ENCODE measurements at regions not wholly inside any gene's neighbourhood (a gene's known extent, or its start where the extent isn't known, plus 50 kb on each side); places are given as distances from the start of the nearest gene placed in this dataset.

- Mint-ChIP-seq H3K9me3 (peaks cover 0 to 10% (median 5%) of the 10 kb centered on the region in 9 donors), H3K4me1 (peaks cover 1 to 9% (median 4%) of the 10 kb centered on the region in 4 donors), H3K36me3 (peaks cover 0 to 4% (median 0%) of the 10 kb centered on the region in 3 donors), H3K27me3 (peaks cover 11 to 47% (median 23%) of the 10 kb centered on the region in 5 donors), H3K27ac (no peak overlapping the region), H3K4me3 (peak overlapping the region in 1 of 10 donors; percentile 30)
- no peak for DNase-seq
- ATAC-seq = peak in 1 of 2 donors; percentile 23
- POLR2A ChIA-PET = interaction anchor here (0.7 kb wide), 1 partner anchor 38 kb away, joined by 3 read pairs; no protein-coding TSS in a partner anchor
Measured at GRCh38 chr13:34156841-34157365, 339.0 kb downstream of the RFC3 start.

GRCh38 chr13:34159946-34160345 lies 342.0 kb downstream of the RFC3 start:
- peaks cover 0 to 10% (median 5%) of the 10 kb centered on the region in 9 donors for H3K9me3 Mint-ChIP-seq
- peaks cover 11 to 36% (median 23%) of the 10 kb centered on the region in 5 donors for H3K27me3 Mint-ChIP-seq
- H3K27ac Mint-ChIP-seq = no peak overlapping the region
- H3K36me3 Mint-ChIP-seq = peaks cover 0 to 4% (median 0%) of the 10 kb centered on the region in 3 donors
- H3K4me1 Mint-ChIP-seq = peaks cover 1 to 9% (median 4%) of the 10 kb centered on the region in 4 donors
- ATAC-seq = no peak
- no peak for DNase-seq
- POLR2A ChIA-PET = no interaction called here
- no peak overlapping the region for H3K4me3 Mint-ChIP-seq

DNA sequence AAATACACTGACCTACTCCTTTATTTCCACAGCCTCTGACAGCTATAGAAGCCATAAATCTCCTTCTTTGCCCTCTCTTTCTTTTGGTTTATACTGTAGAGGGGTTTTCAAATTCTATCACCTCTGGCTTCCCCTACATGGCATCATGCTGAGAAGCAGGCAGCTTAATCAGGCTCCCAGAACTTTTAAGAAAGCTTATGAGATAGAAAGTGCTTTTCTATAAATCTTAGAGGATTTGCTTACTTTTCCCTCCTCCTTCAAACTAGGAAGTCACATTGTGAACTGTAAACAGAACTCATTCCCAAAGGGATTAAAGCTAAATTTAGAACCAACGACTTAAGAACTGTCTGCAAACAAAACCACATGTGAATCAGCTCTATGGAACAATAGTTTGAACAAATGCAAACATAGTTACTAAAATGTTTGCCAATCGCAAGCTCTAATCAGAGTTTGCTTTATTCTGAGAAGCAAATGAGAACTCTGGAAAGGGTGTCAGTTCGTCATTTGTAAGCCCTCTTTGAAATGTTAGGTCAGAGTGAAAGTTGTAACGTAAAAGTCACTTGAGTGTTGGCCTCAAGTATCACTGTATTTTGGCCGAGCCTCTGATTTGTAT lies 344.1 kb downstream of the RFC3 start:
- no peak for ATAC-seq
- H3K27ac Mint-ChIP-seq = no peak overlapping the region
- H3K4me1 Mint-ChIP-seq = peaks cover 0 to 5% (median 2%) of the 10 kb centered on the region in 4 donors
- H3K27me3 Mint-ChIP-seq = peaks cover 9 to 29% (median 18%) of the 10 kb centered on the region in 5 donors
- H3K4me3 Mint-ChIP-seq = no peak overlapping the region
- peaks cover 0 to 4% (median 0%) of the 10 kb centered on the region in 3 donors for H3K36me3 Mint-ChIP-seq
- H3K9me3 Mint-ChIP-seq = peaks cover 0 to 10% (median 4%) of the 10 kb centered on the region in 9 donors
- POLR2A ChIA-PET = no interaction called here
- DNase-seq = no peak

DNA sequence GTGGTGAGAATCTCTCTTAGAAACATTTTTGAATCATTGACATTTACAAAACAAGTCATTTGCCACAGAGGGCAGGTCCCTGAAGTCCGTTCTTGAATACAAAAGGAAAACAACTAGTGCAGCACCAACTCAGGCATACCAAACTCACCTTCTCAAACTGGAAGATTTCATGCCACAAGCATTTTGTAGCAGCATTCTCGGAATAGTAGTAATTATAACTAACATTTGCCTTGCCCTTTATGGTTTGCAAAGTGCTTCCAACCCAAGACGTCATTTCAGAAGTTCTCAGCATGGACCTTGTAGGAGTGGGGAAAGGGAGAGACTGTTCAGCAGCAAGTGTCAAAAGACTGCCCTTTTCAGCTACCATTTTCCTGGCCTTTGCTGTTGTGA lies 344.6 kb downstream of the RFC3 start:
- Mint-ChIP-seq H3K27me3 (peaks cover 8 to 24% (median 15%) of the 10 kb centered on the region in 5 donors), H3K4me3 (no peak overlapping the region), H3K36me3 (peaks cover 0 to 4% (median 0%) of the 10 kb centered on the region in 3 donors), H3K27ac (no peak overlapping the region), H3K9me3 (peaks cover 0 to 10% (median 4%) of the 10 kb centered on the region in 9 donors), H3K4me1 (peaks cover 0 to under 1% (median 0%) of the 10 kb centered on the region in 4 donors)
- ATAC-seq (no peak), DNase-seq (no peak)
- POLR2A ChIA-PET = no interaction called here

GRCh38 chr13:34164582-34164981 lies 346.6 kb downstream of the RFC3 start:
- peaks cover 2 to 13% (median 6%) of the 10 kb centered on the region in 5 donors for H3K27me3 Mint-ChIP-seq
- H3K4me3 Mint-ChIP-seq = no peak overlapping the region
- H3K4me1 Mint-ChIP-seq = no peaks in the 10 kb centered on the region
- no peaks in the 10 kb centered on the region for H3K36me3 Mint-ChIP-seq
- no peak for DNase-seq
- H3K27ac Mint-ChIP-seq = no peak overlapping the region
- ATAC-seq = no peak
- peaks cover 0 to 2% (median 0%) of the 10 kb centered on the region in 9 donors for H3K9me3 Mint-ChIP-seq
- POLR2A ChIA-PET = no interaction called here

DNA sequence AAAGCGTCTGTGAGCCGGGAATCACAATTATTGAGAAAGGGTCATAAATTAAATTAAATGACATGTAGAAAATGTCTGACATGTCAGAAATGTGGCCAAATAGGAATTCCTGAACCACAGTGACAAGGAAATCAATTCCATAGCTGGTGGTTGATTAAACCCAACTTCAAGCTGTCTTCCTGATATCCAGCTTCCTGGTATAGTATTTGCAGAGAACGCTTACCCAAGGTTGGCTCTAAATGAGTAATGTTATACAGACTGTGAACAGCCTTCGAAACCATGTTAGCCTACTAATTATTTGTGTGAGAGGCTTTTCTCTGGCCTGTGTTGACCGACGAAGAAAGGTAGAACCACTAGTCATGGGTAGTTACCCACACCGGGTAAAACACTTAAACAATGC lies 347.2 kb downstream of the RFC3 start:
- H3K9me3 Mint-ChIP-seq = peaks cover 0 to 2% (median 0%) of the 10 kb centered on the region in 9 donors
- H3K4me3 Mint-ChIP-seq = no peak overlapping the region
- no peaks in the 10 kb centered on the region for H3K4me1 Mint-ChIP-seq
- POLR2A ChIA-PET = no interaction called here
- ATAC-seq (no peak), DNase-seq (no peak)
- no peak overlapping the region for H3K27ac Mint-ChIP-seq
- H3K27me3 Mint-ChIP-seq = peaks cover 0 to 7% (median 0%) of the 10 kb centered on the region in 5 donors
- no peaks in the 10 kb centered on the region for H3K36me3 Mint-ChIP-seq

- Mint-ChIP-seq H3K4me1 (no peaks in the 10 kb centered on the region), H3K9me3 (peaks cover 0 to 2% (median 0%) of the 10 kb centered on the region in 9 donors), H3K27ac (no peak overlapping the region), H3K27me3 (peaks cover 0 to 2% (median 0%) of the 10 kb centered on the region in 5 donors), H3K4me3 (no peak overlapping the region), H3K36me3 (no peaks in the 10 kb centered on the region)
- no peak for ATAC-seq
- no peak for DNase-seq
- POLR2A ChIA-PET = no interaction called here
Measured at GRCh38 chr13:34166406-34166805, 348.5 kb downstream of the RFC3 start.

DNA sequence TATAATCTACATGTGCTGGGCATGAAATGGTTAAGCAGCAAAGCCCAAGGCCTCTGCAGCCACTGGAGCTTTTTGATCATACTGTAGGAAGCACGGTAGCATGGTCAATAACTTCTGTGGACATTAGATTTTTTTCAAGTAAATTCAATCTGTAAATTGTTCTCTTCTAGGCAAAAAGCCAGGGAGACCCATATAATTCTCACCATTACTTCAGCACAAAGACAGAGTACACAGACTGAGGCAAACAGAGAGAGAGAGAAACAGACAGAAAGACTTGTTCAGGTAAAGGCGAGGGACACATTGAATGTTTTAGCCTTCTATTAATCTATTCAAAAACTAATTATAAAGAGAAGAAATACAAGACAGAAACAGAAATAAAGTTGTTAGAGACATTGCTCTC lies 349.4 kb downstream of the RFC3 start:
- Mint-ChIP-seq H3K36me3 (no peaks in the 10 kb centered on the region), H3K27me3 (peaks cover 0 to 2% (median 0%) of the 10 kb centered on the region in 5 donors), H3K27ac (no peak overlapping the region), H3K4me3 (no peak overlapping the region), H3K4me1 (no peaks in the 10 kb centered on the region), H3K9me3 (peaks cover 0 to 9% (median 0%) of the 10 kb centered on the region in 9 donors)
- ATAC-seq (no peak), DNase-seq (no peak)
- POLR2A ChIA-PET = no interaction called here

DNA sequence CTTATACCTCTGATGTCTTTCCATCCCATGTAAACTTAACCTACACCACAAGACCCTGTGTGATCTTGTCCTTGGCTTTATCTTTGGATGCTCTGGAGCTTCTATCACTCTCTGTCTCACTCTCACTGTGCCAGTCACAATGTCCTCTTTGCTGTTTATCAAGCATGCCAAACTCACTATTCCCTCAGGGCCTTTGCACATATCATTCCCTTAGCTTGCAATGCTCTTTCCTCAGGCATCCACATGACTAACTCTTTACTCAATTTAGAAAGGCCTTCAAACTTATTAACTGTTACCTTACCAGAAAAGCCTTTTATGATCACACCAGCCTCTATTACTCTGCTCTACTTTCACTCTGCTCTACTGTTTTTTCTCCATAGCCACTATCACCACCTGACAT lies 354.1 kb downstream of the RFC3 start:
- Mint-ChIP-seq H3K9me3 (peaks cover 0 to 10% (median 0%) of the 10 kb centered on the region in 9 donors), H3K4me1 (no peaks in the 10 kb centered on the region), H3K27ac (no peak overlapping the region), H3K4me3 (no peak overlapping the region), H3K36me3 (no peaks in the 10 kb centered on the region), H3K27me3 (peaks cover 0 to 4% (median 1%) of the 10 kb centered on the region in 5 donors)
- ATAC-seq (no peak), DNase-seq (no peak)
- POLR2A ChIA-PET = no interaction called here

DNA sequence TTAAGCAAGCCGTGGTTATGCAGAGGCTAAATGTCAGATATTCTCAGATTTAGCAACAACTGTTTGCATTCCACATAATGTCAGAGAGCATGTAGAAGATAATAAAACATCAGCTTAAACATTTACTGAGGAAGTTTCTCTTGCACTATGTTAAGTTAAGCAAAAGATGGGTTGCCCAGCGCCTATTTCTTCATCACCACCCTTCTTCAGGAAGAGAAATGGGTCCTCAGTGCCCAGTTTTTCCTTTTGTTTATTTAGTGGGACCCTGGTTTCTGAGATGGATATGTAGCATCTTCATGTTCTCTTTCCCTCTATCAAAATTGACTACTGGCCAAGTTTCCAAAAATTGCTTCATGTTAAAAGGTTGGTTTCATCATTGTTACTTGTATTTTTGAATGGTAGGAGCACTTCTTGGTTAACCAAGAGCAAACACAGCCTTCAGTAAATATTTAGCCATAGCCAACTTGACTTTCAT lies 356.8 kb downstream of the RFC3 start:
- H3K27me3 Mint-ChIP-seq = peaks cover 0 to 5% (median 2%) of the 10 kb centered on the region in 5 donors
- no peaks in the 10 kb centered on the region for H3K4me1 Mint-ChIP-seq
- no peak overlapping the region for H3K4me3 Mint-ChIP-seq
- no peaks in the 10 kb centered on the region for H3K36me3 Mint-ChIP-seq
- ATAC-seq (no peak), DNase-seq (no peak)
- H3K9me3 Mint-ChIP-seq = peaks cover 0 to 10% (median 0%) of the 10 kb centered on the region in 9 donors
- no peak overlapping the region for H3K27ac Mint-ChIP-seq
- POLR2A ChIA-PET = no interaction called here

- DNase-seq (no peak), ATAC-seq (no peak)
- no peaks in the 10 kb centered on the region for H3K4me1 Mint-ChIP-seq
- peaks cover 0 to 5% (median 2%) of the 10 kb centered on the region in 5 donors for H3K27me3 Mint-ChIP-seq
- POLR2A ChIA-PET = no interaction called here
- H3K4me3 Mint-ChIP-seq = no peak overlapping the region
- H3K36me3 Mint-ChIP-seq = no peaks in the 10 kb centered on the region
- H3K9me3 Mint-ChIP-seq = peaks cover 0 to 10% (median 0%) of the 10 kb centered on the region in 9 donors
- no peak overlapping the region for H3K27ac Mint-ChIP-seq
Measured at GRCh38 chr13:34175551-34175950, 357.6 kb downstream of the RFC3 start.

GRCh38 chr13:34176633-34177032 lies 358.7 kb downstream of the RFC3 start:
- no peak overlapping the region for H3K27ac Mint-ChIP-seq
- H3K4me1 Mint-ChIP-seq = no peaks in the 10 kb centered on the region
- POLR2A ChIA-PET = no interaction called here
- H3K27me3 Mint-ChIP-seq = peaks cover 0 to 5% (median 2%) of the 10 kb centered on the region in 5 donors
- H3K4me3 Mint-ChIP-seq = no peak overlapping the region
- no peak for DNase-seq
- H3K36me3 Mint-ChIP-seq = no peaks in the 10 kb centered on the region
- no peak for ATAC-seq
- peaks cover 0 to 7% (median 0%) of the 10 kb centered on the region in 9 donors for H3K9me3 Mint-ChIP-seq

GRCh38 chr13:34179481-34179880 lies 361.5 kb downstream of the RFC3 start:
- DNase-seq = no peak
- Mint-ChIP-seq H3K4me3 (no peak overlapping the region), H3K27ac (no peak overlapping the region), H3K27me3 (peaks cover 2 to 15% (median 5%) of the 10 kb centered on the region in 5 donors), H3K36me3 (no peaks in the 10 kb centered on the region), H3K4me1 (no peaks in the 10 kb centered on the region), H3K9me3 (peaks cover 0 to 6% (median 0%) of the 10 kb centered on the region in 9 donors)
- ATAC-seq = no peak
- POLR2A ChIA-PET = no interaction called here

Data from naive thymus-derived CD8-positive, alpha-beta T cell (primary cell).